ENCODE measurements at regions not wholly inside any gene's neighbourhood (a gene's known extent, or its start where the extent isn't known, plus 50 kb on each side); places are given as distances from the start of the nearest gene placed in this dataset.

GRCh38 chr3:5442106-5442785, 254.7 kb downstream of the EDEM1 start:
- no peak for DNase-seq (ENCODE audit: low read depth)
- no peak overlapping the region for H3K4me3 ChIP-seq (ENCODE audit: low read depth, low read length)
- TF ChIP-seq CTCF (IDR thresholded peaks at IDR 0.05; ENCODE audit: control insufficient read depth, extremely low read depth, insufficient read depth), result no peak

DNA sequence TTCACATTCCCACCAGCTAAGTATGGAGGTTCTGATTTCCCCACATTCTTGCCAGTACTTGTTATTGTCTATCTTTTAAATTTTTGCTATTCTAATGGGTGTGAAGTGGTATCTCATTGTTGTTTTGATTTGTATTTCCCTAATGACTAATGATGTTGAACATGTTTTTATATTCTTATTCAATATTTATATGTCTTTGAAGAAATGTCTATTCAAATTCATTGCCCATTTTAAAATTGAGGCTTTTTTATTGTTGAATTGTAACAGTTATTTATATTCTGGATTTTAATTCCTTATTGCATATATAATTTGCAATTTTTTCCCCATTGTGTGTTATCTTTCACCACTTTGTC, 255.3 kb downstream of the EDEM1 start:
- TF ChIP-seq CTCF (IDR thresholded peaks at IDR 0.05; ENCODE audit: control insufficient read depth, extremely low read depth, insufficient read depth), result no peak
- DNase-seq (ENCODE audit: low read depth), result no peak
- H3K4me3 ChIP-seq (ENCODE audit: low read depth, low read length), result no peak overlapping the region

GRCh38 chr3:5444253-5444652, 256.7 kb downstream of the EDEM1 start:
- no peak for TF ChIP-seq CTCF (IDR thresholded peaks at IDR 0.05; ENCODE audit: control insufficient read depth, extremely low read depth, insufficient read depth)
- no peak overlapping the region for H3K4me3 ChIP-seq (ENCODE audit: low read depth, low read length)
- no peak for DNase-seq (ENCODE audit: low read depth)

GRCh38 chr3:5445676-5446201, 258.2 kb downstream of the EDEM1 start:
- DNase-seq (ENCODE audit: low read depth), result no peak

GRCh38 chr3:5448246-5448645, 260.7 kb downstream of the EDEM1 start:
- no peak for DNase-seq (ENCODE audit: low read depth)
- TF ChIP-seq CTCF (IDR thresholded peaks at IDR 0.05; ENCODE audit: control insufficient read depth, extremely low read depth, insufficient read depth), result no peak

More at GRCh38 chr3:5445676-5446201, 258.2 kb downstream of the EDEM1 start:
- no peak for TF ChIP-seq CTCF (IDR thresholded peaks at IDR 0.05; ENCODE audit: control insufficient read depth, extremely low read depth, insufficient read depth)
- H3K4me3 ChIP-seq (ENCODE audit: low read depth, low read length), result no peak overlapping the region

GRCh38 chr3:5448816-5449215, 261.3 kb downstream of the EDEM1 start:
- no peak overlapping the region for H3K4me3 ChIP-seq (ENCODE audit: low read depth, low read length)
- DNase-seq (ENCODE audit: low read depth), result no peak
- TF ChIP-seq CTCF (IDR thresholded peaks at IDR 0.05; ENCODE audit: control insufficient read depth, extremely low read depth, insufficient read depth), result no peak

More at GRCh38 chr3:5448246-5448645, 260.7 kb downstream of the EDEM1 start:
- no peak overlapping the region for H3K4me3 ChIP-seq (ENCODE audit: low read depth, low read length)

- H3K4me3 ChIP-seq (ENCODE audit: low read depth, low read length), result no peak overlapping the region
- DNase-seq (ENCODE audit: low read depth), result no peak
- TF ChIP-seq CTCF (IDR thresholded peaks at IDR 0.05; ENCODE audit: control insufficient read depth, extremely low read depth, insufficient read depth), result no peak
These were observed 268.7 kb downstream of the EDEM1 start for GRCh38 chr3:5456199-5456598.
